ENCODE measurements at regions not wholly inside any gene's neighbourhood (a gene's known extent, or its start where the extent isn't known, plus 50 kb on each side); places are given as distances from the start of the nearest gene placed in this dataset.

GRCh38 chr12:115001571-115002180 lies 317.7 kb upstream of the TBX3 start:
- H3K27ac ChIP-seq, result peak overlapping the region; percentile 82
- TF ChIP-seq ZFX (IDR thresholded peaks at IDR 0.05) (no peak), CTCF (conservative IDR thresholded peaks at IDR 0.05) (no peak)

DNA sequence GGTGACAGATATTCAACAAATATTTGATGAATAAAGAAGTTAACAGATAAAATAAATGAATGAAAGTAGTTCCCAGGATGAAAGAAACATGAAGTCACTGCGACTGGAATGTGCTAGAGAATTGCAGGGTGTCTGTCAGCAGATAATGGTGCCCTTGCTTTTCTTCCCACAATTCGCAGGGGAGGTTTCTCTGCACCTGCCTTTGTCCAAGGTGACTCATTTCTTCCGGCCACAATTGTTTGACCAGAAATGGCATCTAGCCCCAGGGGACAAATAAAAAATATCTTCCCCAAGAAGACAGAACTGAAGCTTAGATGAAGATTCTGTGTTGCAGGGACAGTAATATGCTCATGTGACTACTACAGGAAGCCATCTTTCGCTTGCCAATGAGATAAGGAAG lies 316.1 kb upstream of the TBX3 start:
- no peak overlapping the region; the same call in 1 of the 2 replicates for H3K27ac ChIP-seq
- no peak for TF ChIP-seq ZFX (IDR thresholded peaks at IDR 0.05)
- TF ChIP-seq CTCF (conservative IDR thresholded peaks at IDR 0.05), result no peak

GRCh38 chr12:114998750-114999128 lies 314.8 kb upstream of the TBX3 start:
- no peak overlapping the region; the same call in 1 of the 2 replicates for H3K27ac ChIP-seq
- TF ChIP-seq CTCF (conservative IDR thresholded peaks at IDR 0.05) (no peak), ZFX (IDR thresholded peaks at IDR 0.05) (no peak)

GRCh38 chr12:114998118-114998749 lies 314.3 kb upstream of the TBX3 start:
- no peak overlapping the region; the same call in 1 of the 2 replicates for H3K27ac ChIP-seq
- no peak for TF ChIP-seq ZFX (IDR thresholded peaks at IDR 0.05)
- TF ChIP-seq CTCF (conservative IDR thresholded peaks at IDR 0.05), result no peak

GRCh38 chr12:114996382-114996781 lies 312.4 kb upstream of the TBX3 start:
- TF ChIP-seq CTCF (conservative IDR thresholded peaks at IDR 0.05) (no peak), ZFX (IDR thresholded peaks at IDR 0.05) (no peak)
- H3K27ac ChIP-seq, result no peak overlapping the region

DNA sequence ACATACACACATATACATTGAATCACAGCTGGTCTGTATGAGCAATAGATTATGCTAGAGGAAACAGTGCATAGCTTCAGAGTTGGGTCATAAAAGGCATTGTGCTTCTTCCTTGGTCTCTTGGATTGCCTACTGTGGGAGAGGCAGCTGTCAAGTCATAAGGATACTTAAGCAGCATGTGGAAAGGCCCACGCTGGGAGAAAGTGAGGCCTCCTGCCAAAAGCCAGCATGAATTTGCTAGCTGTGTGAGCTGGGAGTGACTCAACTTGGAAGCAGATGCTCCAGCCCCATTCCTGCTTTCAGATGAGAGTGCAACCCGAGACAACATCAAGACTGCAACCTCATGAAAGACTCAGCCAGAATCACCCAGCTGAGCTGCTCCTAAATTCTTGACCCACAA lies 311.9 kb upstream of the TBX3 start:
- no peak overlapping the region for H3K27ac ChIP-seq
- TF ChIP-seq CTCF (conservative IDR thresholded peaks at IDR 0.05) (no peak), ZFX (IDR thresholded peaks at IDR 0.05) (no peak)

DNA sequence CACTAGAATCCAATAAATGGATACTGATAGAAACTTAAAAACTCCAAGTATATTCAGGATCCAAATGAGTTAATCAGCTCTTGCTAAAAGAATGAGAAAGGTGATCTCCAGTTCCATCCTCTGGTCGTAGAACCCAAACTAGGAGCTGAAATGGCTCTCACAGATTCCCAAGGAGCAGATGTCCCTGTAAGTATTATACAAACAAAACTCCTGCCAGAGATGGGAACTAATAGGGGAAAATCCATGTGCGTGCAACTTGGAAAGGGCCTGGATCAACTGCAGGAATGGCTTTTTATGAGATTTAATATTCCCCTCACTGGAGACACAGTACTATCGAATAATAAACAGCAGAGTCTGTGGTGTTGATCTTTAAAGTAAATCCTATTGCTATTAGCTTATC lies 309.2 kb upstream of the TBX3 start:
- TF ChIP-seq ZFX (IDR thresholded peaks at IDR 0.05), result no peak
- no peak for TF ChIP-seq CTCF (conservative IDR thresholded peaks at IDR 0.05)
- no peak overlapping the region for H3K27ac ChIP-seq

All from C4-2B (cell line).